Activated CD4-positive, alpha-beta T cell treated with anti-CD3 and anti-CD28 coated beads for 36 hours (primary cell): ENCODE measurements at regions not wholly inside any gene's neighbourhood (a gene's known extent, or its start where the extent isn't known, plus 50 kb on each side); places are given as distances from the start of the nearest gene placed in this dataset.

Experiments used
- ATAC-seq: fragments of 200-7000 bp; cut with Tn5 transposase; one replicate; pipeline ENCODE4 v1.10.0; 2021; ENCODE audit warnings: mild to moderate bottlenecking, moderate library complexity
- CTCF ChIA-PET: fragments of 350-600 bp; sonication (Branson Sonifier 250); formaldehyde crosslinking; loops from one replicate; lab custom pipeline; 2021; ENCODE audit warnings: antibody characterized with exemption; lab: Charles Lee
- POLR2A ChIA-PET: fragments of 350-600 bp; sonication (Branson Sonifier 250); formaldehyde crosslinking; loops from one replicate; lab custom pipeline; 2021; ENCODE audit warnings: antibody characterized with exemption, inconsistent platforms; lab: Charles Lee
- DNase-seq: peaks from one replicate; pipeline ENCODE4 v3.0.0-alpha.2; 2020
- H3K27ac Mint-ChIP-seq: one replicate; pipeline ENCODE4 v1.8.0; 2021; ENCODE audit warnings: mixed read lengths
- H3K27me3 Mint-ChIP-seq: one replicate; pipeline ENCODE4 v1.8.0; 2021; ENCODE audit warnings: mixed read lengths
- H3K36me3 Mint-ChIP-seq: one replicate; pipeline ENCODE4 v1.8.0; 2021; ENCODE audit warnings: low read depth, mixed read lengths
- H3K4me1 Mint-ChIP-seq: one replicate; pipeline ENCODE4 v1.8.0; 2021; ENCODE audit warnings: mixed read lengths
- H3K4me3 Mint-ChIP-seq: one replicate; pipeline ENCODE4 v1.8.0; 2021; ENCODE audit warnings: mild to moderate bottlenecking, moderate library complexity, mixed read lengths
- H3K9me3 Mint-ChIP-seq: one replicate; pipeline ENCODE4 v1.8.0; 2021; ENCODE audit warnings: low read depth, mixed read lengths
- intact Hi-C, 2 experiments: fragments of 100-400 bp; cut with DNase I in 1 of 2; cut with micrococcal nuclease in 1 of 2; formaldehyde crosslinking; loops; one replicate each; pipeline versions ENCODE4 v1.14.2 to v1.15.1; 2022 to 2024; cut with DNase I, micrococcal nuclease

DNA sequence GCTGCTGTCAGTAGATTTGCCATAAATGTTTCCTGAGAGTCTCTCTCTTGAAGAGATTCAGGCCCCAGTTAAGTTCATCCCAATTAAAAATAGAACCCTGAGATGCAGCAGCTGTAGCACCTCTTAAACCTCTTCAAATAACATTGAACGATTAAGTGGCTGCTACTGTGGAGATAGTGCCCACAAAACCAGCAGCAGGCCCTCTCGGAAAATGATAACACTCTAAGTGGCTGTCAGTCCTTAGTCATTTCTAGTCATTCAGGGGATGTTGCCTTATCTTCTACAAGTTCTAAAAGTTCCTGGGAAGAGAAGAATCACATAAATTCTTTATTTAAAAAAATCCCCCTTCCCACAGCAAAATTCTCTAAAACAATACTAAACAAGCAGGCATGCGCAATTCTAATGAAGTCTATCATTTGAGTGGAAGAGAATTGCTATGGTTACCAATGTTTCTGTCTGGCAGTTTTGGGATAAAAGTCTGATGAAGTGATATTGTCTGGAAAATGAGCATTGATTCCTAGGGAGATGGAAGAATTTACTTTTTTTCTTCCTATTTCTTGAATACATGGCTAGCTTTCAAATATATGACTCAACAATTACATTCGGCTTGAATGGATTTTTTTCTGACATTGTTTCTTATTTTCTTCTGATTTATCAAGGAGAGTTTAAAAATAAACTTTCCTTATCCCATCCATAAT, 131.9 kb downstream of the TRMT11 start:
- no peak overlapping the region for H3K4me3 Mint-ChIP-seq
- no peaks in the 10 kb centered on the region for H3K36me3 Mint-ChIP-seq
- no peaks in the 10 kb centered on the region for H3K4me1 Mint-ChIP-seq
- DNase-seq (no peak), ATAC-seq (no peak)
- H3K27me3 Mint-ChIP-seq: no peaks in the 10 kb centered on the region
- ChIA-PET CTCF (no interaction called here), POLR2A (no interaction called here)
- H3K9me3 Mint-ChIP-seq: no peaks in the 10 kb centered on the region
- H3K27ac Mint-ChIP-seq: no peak overlapping the region
- intact Hi-C loops: no loop called here

DNA sequence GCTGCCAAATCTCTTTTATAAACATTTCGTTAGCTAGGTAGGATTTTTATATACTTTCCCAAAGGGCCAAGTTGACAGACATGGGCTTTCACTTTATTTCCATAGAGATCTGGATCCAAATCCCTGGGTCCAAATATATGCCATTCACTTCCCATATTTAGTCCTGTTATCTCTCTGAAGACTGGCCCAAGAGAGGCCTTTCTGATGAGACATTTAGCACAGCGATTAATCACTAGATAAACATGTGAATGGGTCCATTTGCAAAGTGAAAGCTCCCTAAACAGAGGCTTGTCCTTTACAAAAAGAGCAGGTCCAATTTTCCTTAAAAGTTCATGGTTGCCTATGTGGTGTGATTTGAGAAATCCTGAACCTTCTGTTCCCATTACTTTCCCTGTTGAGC, 132.6 kb downstream of the TRMT11 start:
- no peak overlapping the region for H3K4me3 Mint-ChIP-seq

GRCh38 chr6:126123226-126123625, 136.9 kb downstream of the TRMT11 start:
- no peak overlapping the region for H3K27ac Mint-ChIP-seq
- H3K4me3 Mint-ChIP-seq: no peak overlapping the region
- DNase-seq (no peak), ATAC-seq (no peak)
- H3K9me3 Mint-ChIP-seq: no peaks in the 10 kb centered on the region
- POLR2A ChIA-PET: no interaction called here
- no peaks in the 10 kb centered on the region for H3K27me3 Mint-ChIP-seq
- CTCF ChIA-PET: no interaction called here
- H3K4me1 Mint-ChIP-seq: no peaks in the 10 kb centered on the region
- intact Hi-C loops: no loop called here
- no peaks in the 10 kb centered on the region for H3K36me3 Mint-ChIP-seq

More for the DNA sequence above, 132.6 kb downstream of the TRMT11 start:
- no peak for DNase-seq
- no peak for ATAC-seq
- Mint-ChIP-seq H3K27me3 (no peaks in the 10 kb centered on the region), H3K9me3 (no peaks in the 10 kb centered on the region), H3K36me3 (no peaks in the 10 kb centered on the region), H3K27ac (no peak overlapping the region), H3K4me1 (no peaks in the 10 kb centered on the region)
- intact Hi-C loops: no loop called here
- ChIA-PET POLR2A (no interaction called here), CTCF (no interaction called here)

DNA sequence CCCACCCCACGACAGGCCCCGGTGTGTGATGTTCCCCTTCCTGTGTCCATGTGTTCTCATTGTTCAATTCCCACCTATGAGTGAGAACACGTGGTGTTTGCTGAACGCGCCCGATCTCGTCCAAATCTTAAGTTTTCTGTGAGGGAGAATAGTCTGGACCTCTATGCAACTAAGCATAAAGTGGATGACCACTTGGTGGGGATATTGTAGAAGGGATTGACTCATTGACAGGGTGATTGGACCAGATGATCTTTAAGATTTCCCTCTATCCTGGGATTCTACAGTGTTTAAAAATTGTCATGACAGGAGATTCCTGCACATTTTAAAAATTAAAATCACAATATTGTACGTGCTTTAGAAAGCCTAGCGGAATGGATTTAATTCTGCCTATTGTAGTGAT, 141.3 kb downstream of the TRMT11 start:
- intact Hi-C loops: no loop called here
- no peaks in the 10 kb centered on the region for H3K4me1 Mint-ChIP-seq
- CTCF ChIA-PET: no interaction called here

GRCh38 chr6:126131246-126131645, 144.9 kb downstream of the TRMT11 start:
- CTCF ChIA-PET: interaction anchor here (0.8 to 0.9 kb wide), 2 partner anchors 11 to 12 kb away, joined by 3 read pairs; no protein-coding TSS in a partner anchor
- H3K9me3 Mint-ChIP-seq: peaks cover 12% of the 10 kb centered on the region
- H3K4me1 Mint-ChIP-seq: no peaks in the 10 kb centered on the region
- ATAC-seq (no peak), DNase-seq (no peak)
- POLR2A ChIA-PET: no interaction called here
- no peaks in the 10 kb centered on the region for H3K27me3 Mint-ChIP-seq
- intact Hi-C loops: no loop called here
- peaks cover 14% of the 10 kb centered on the region for H3K36me3 Mint-ChIP-seq
- no peak overlapping the region for H3K27ac Mint-ChIP-seq
- no peak overlapping the region for H3K4me3 Mint-ChIP-seq

More for the DNA sequence above, 141.3 kb downstream of the TRMT11 start:
- Mint-ChIP-seq H3K4me3 (no peak overlapping the region), H3K9me3 (peaks cover 3% of the 10 kb centered on the region), H3K36me3 (peaks cover 7% of the 10 kb centered on the region), H3K27me3 (no peaks in the 10 kb centered on the region), H3K27ac (no peak overlapping the region)
- POLR2A ChIA-PET: no interaction called here
- ATAC-seq (no peak), DNase-seq (no peak)

- Mint-ChIP-seq H3K9me3 (peaks cover 15% of the 10 kb centered on the region), H3K27ac (no peak overlapping the region), H3K27me3 (no peaks in the 10 kb centered on the region), H3K4me3 (no peak overlapping the region), H3K36me3 (peaks cover 14% of the 10 kb centered on the region), H3K4me1 (no peaks in the 10 kb centered on the region)
- ChIA-PET POLR2A (no interaction called here), CTCF (no interaction called here)
- DNase-seq: no peak
- ATAC-seq: no peak
- intact Hi-C loops: no loop called here
Measured at GRCh38 chr6:126133984-126134383, 147.6 kb downstream of the TRMT11 start.

GRCh38 chr6:126134491-126134890, 148.2 kb downstream of the TRMT11 start:
- H3K27me3 Mint-ChIP-seq: no peaks in the 10 kb centered on the region
- H3K27ac Mint-ChIP-seq: no peak overlapping the region
- ChIA-PET CTCF (no interaction called here), POLR2A (no interaction called here)
- H3K9me3 Mint-ChIP-seq: peaks cover 15% of the 10 kb centered on the region
- DNase-seq (no peak), ATAC-seq (no peak)
- H3K4me3 Mint-ChIP-seq: no peak overlapping the region
- intact Hi-C loops: no loop called here
- no peaks in the 10 kb centered on the region for H3K4me1 Mint-ChIP-seq
- peaks cover 14% of the 10 kb centered on the region for H3K36me3 Mint-ChIP-seq

DNA sequence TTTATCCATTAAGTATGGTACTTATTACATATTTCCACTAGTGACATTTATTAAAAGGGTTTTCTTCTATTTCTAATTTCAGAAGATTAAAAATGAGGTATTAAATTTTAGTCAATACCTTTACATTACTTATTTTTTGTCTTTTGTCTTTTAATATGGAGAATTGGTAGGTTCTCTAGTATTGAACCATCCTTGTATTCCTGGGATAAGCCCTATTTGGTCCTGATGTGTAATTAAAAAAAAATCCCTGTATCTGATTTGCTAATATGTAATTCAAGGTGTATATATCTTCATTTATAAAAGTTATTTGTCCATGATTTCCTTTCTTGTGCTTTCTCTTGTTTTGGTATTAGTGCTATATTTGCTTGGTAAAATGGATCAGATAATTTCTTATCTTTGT, 153.7 kb downstream of the TRMT11 start:
- Mint-ChIP-seq H3K4me3 (no peak overlapping the region), H3K27ac (no peak overlapping the region), H3K36me3 (no peaks in the 10 kb centered on the region), H3K9me3 (peaks cover 9% of the 10 kb centered on the region), H3K27me3 (no peaks in the 10 kb centered on the region), H3K4me1 (no peaks in the 10 kb centered on the region)
- intact Hi-C loops: no loop called here
- ATAC-seq (no peak), DNase-seq (no peak)
- ChIA-PET CTCF (no interaction called here), POLR2A (no interaction called here)

- ChIA-PET CTCF (interaction anchor here (1.1 kb wide), 1 partner anchor 20 kb away, joined by 3 read pairs; no protein-coding TSS in a partner anchor), POLR2A (no interaction called here)
- H3K4me3 Mint-ChIP-seq: no peak overlapping the region
Measured at GRCh38 chr6:126143761-126144251, 157.5 kb downstream of the TRMT11 start.

DNA sequence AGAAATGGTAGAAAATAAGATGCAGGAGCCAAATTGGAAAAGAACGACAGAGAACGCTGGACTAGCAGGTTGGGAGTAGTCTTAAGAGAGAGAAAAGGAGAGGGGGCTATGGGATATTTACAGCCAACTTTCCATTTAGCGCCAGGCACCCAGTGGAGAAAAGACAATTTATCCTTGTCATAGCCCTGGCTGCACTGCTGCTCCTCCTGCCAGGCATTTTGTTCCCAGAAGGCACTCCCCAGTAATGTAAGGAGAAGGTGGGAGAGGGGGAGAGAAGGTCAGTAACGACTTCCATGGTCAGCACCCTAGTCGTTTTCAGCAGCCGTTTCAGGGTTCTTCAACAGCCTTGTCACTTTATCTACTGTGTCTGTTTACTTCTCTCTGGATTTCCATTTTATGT, 159.0 kb downstream of the TRMT11 start:
- Mint-ChIP-seq H3K36me3 (no peaks in the 10 kb centered on the region), H3K27ac (no peak overlapping the region), H3K4me3 (no peak overlapping the region), H3K9me3 (no peaks in the 10 kb centered on the region), H3K4me1 (no peaks in the 10 kb centered on the region), H3K27me3 (no peaks in the 10 kb centered on the region)
- intact Hi-C loops: no loop called here
- no peak for DNase-seq
- ChIA-PET POLR2A (no interaction called here), CTCF (no interaction called here)
- no peak for ATAC-seq

More at GRCh38 chr6:126143761-126144251, 157.5 kb downstream of the TRMT11 start:
- Mint-ChIP-seq H3K27ac (no peak overlapping the region), H3K36me3 (no peaks in the 10 kb centered on the region), H3K4me1 (no peaks in the 10 kb centered on the region), H3K9me3 (no peaks in the 10 kb centered on the region), H3K27me3 (no peaks in the 10 kb centered on the region)
- intact Hi-C loops: loop anchor here in 1 of 2 experiments (1.0 kb wide), 1 partner anchor 9 kb away; no protein-coding TSS in a partner anchor
- no peak for ATAC-seq
- no peak for DNase-seq

- ChIA-PET POLR2A (no interaction called here), CTCF (interaction anchor here (0.6 to 1.3 kb wide), 2 partner anchors 25 to 313 kb away, joined by 3 to 4 read pairs; no protein-coding TSS in a partner anchor)
- Mint-ChIP-seq H3K9me3 (no peaks in the 10 kb centered on the region), H3K27me3 (no peaks in the 10 kb centered on the region), H3K27ac (no peak overlapping the region), H3K4me3 (no peak overlapping the region), H3K36me3 (no peaks in the 10 kb centered on the region), H3K4me1 (no peaks in the 10 kb centered on the region)
- ATAC-seq (no peak), DNase-seq (no peak)
- intact Hi-C loops: no loop called here
Measured at GRCh38 chr6:126147291-126147815, 161.0 kb downstream of the TRMT11 start.

GRCh38 chr6:126148853-126149252, 162.5 kb downstream of the TRMT11 start:
- intact Hi-C loops: no loop called here
- ChIA-PET POLR2A (no interaction called here), CTCF (interaction anchor here (0.5 to 1.3 kb wide), 2 partner anchors 23 to 84 kb away, joined by 3 read pairs; no protein-coding TSS in a partner anchor)
- Mint-ChIP-seq H3K9me3 (no peaks in the 10 kb centered on the region), H3K27me3 (no peaks in the 10 kb centered on the region), H3K36me3 (no peaks in the 10 kb centered on the region), H3K27ac (no peak overlapping the region), H3K4me1 (no peaks in the 10 kb centered on the region), H3K4me3 (no peak overlapping the region)
- no peak for ATAC-seq
- no peak for DNase-seq
